ENCODE measurements at regions not wholly inside any gene's neighbourhood (a gene's known extent, or its start where the extent isn't known, plus 50 kb on each side); places are given as distances from the start of the nearest gene placed in this dataset.

GRCh38 chr6:45737331-45738056 lies 278.2 kb downstream of the CLIC5 start:
- intact Hi-C loops (cut with DNase I): no loop called here
- Histone ChIP-seq H3K9me3 (ENCODE audit: control insufficient read depth in 2 of 3, insufficient read depth in 1 of 3, low read length in 3 of 3) (no peaks in the 10 kb centered on the region), H3K27ac (ENCODE audit: low read depth in 2 of 2, low read length in 2 of 2) (no peak overlapping the region), H3K9ac (ENCODE audit: low read length in 3 of 3) (no peak overlapping the region), H3K36me3 (ENCODE audit: control insufficient read depth in 2 of 3, insufficient read depth in 3 of 3, low read length in 3 of 3) (no peaks in the 10 kb centered on the region), H3K27me3 (ENCODE audit: control insufficient read depth, insufficient read depth, low read length) (no peaks in the 10 kb centered on the region), H3K4me1 (ENCODE audit: control insufficient read depth in 2 of 3, insufficient read depth in 2 of 3, low read depth in 1 of 3, low read length in 3 of 3) (no peaks in the 10 kb centered on the region), H3K4me3 (ENCODE audit: low read length in 3 of 3) (no peak overlapping the region)
- DNase-seq: no peak
- no peak for FAIRE-seq
- TF ChIP-seq, protein P1, sequence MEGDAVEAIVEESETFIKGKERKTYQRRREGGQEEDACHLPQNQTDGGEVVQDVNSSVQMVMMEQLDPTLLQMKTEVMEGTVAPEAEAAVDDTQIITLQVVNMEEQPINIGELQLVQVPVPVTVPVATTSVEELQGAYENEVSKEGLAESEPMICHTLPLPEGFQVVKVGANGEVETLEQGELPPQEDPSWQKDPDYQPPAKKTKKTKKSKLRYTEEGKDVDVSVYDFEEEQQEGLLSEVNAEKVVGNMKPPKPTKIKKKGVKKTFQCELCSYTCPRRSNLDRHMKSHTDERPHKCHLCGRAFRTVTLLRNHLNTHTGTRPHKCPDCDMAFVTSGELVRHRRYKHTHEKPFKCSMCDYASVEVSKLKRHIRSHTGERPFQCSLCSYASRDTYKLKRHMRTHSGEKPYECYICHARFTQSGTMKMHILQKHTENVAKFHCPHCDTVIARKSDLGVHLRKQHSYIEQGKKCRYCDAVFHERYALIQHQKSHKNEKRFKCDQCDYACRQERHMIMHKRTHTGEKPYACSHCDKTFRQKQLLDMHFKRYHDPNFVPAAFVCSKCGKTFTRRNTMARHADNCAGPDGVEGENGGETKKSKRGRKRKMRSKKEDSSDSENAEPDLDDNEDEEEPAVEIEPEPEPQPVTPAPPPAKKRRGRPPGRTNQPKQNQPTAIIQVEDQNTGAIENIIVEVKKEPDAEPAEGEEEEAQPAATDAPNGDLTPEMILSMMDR (IDR thresholded peaks at IDR 0.05; ENCODE audit: borderline replicate concordance, extremely low read depth, insufficient read depth): no peak

- Histone ChIP-seq H3K9ac (ENCODE audit: low read length in 3 of 3) (no peak overlapping the region), H3K4me3 (ENCODE audit: low read length in 3 of 3) (no peak overlapping the region), H3K36me3 (ENCODE audit: control insufficient read depth in 2 of 3, insufficient read depth in 3 of 3, low read length in 3 of 3) (no peaks in the 10 kb centered on the region), H3K4me1 (ENCODE audit: control insufficient read depth in 2 of 3, insufficient read depth in 2 of 3, low read depth in 1 of 3, low read length in 3 of 3) (no peaks in the 10 kb centered on the region), H3K27me3 (ENCODE audit: control insufficient read depth, insufficient read depth, low read length) (no peaks in the 10 kb centered on the region), H3K9me3 (ENCODE audit: control insufficient read depth in 2 of 3, insufficient read depth in 1 of 3, low read length in 3 of 3) (no peaks in the 10 kb centered on the region), H3K27ac (ENCODE audit: low read depth in 2 of 2, low read length in 2 of 2) (no peak overlapping the region)
- no peak for DNase-seq
- intact Hi-C loops (cut with DNase I): no loop called here
- no peak for FAIRE-seq
- TF ChIP-seq, protein P1 (IDR thresholded peaks at IDR 0.05; ENCODE audit: borderline replicate concordance, extremely low read depth, insufficient read depth): no peak
Observed at GRCh38 chr6:45736134-45736533, 279.5 kb downstream of the CLIC5 start.

DNA sequence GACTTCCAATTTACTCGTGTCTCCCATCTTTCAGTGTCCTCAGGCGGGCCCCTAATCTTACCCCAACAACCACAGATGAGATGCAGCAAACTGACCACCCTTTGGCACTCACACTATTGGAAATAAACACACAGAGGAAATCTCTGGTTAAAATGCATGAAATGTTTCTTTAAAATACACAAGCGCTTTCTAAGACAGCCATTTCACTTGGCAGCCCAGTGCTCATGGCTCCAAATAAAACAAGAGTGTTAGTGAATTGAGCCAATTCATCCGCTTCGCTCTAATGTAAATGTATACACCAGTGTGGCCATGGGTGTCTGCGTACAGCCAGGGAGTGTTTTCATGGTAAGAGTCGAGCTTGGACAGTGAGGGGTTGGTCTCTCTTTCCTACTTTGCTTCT lies 282.9 kb downstream of the CLIC5 start:
- DNase-seq (no peak), FAIRE-seq (no peak)
- Histone ChIP-seq H3K27me3 (ENCODE audit: control insufficient read depth, insufficient read depth, low read length) (no peaks in the 10 kb centered on the region), H3K27ac (ENCODE audit: low read depth in 2 of 2, low read length in 2 of 2) (no peak overlapping the region), H3K4me3 (ENCODE audit: low read length in 3 of 3) (no peak overlapping the region), H3K9ac (ENCODE audit: low read length in 3 of 3) (no peak overlapping the region), H3K36me3 (ENCODE audit: control insufficient read depth in 2 of 3, insufficient read depth in 3 of 3, low read length in 3 of 3) (no peaks in the 10 kb centered on the region), H3K4me1 (ENCODE audit: control insufficient read depth in 2 of 3, insufficient read depth in 2 of 3, low read depth in 1 of 3, low read length in 3 of 3) (no peaks in the 10 kb centered on the region), H3K9me3 (ENCODE audit: control insufficient read depth in 2 of 3, insufficient read depth in 1 of 3, low read length in 3 of 3) (no peaks in the 10 kb centered on the region)
- TF ChIP-seq, protein P1 (IDR thresholded peaks at IDR 0.05; ENCODE audit: borderline replicate concordance, extremely low read depth, insufficient read depth): no peak
- intact Hi-C loops (cut with DNase I): no loop called here

- no peaks in the 10 kb centered on the region for H3K27me3 ChIP-seq (ENCODE audit: control insufficient read depth, insufficient read depth, low read length)
- TF ChIP-seq, protein P1 (IDR thresholded peaks at IDR 0.05; ENCODE audit: borderline replicate concordance, extremely low read depth, insufficient read depth): no peak
- H3K4me1 ChIP-seq (ENCODE audit: control insufficient read depth in 2 of 3, insufficient read depth in 2 of 3, low read depth in 1 of 3, low read length in 3 of 3): no peaks in the 10 kb centered on the region
- intact Hi-C loops (cut with DNase I): no loop called here
- DNase-seq (no peak), FAIRE-seq (no peak)
- H3K9ac ChIP-seq (ENCODE audit: low read length in 3 of 3): no peak overlapping the region
- no peak overlapping the region for H3K4me3 ChIP-seq (ENCODE audit: low read length in 3 of 3)
- no peaks in the 10 kb centered on the region for H3K9me3 ChIP-seq (ENCODE audit: control insufficient read depth in 2 of 3, insufficient read depth in 1 of 3, low read length in 3 of 3)
- H3K36me3 ChIP-seq (ENCODE audit: control insufficient read depth in 2 of 3, insufficient read depth in 3 of 3, low read length in 3 of 3): no peaks in the 10 kb centered on the region
- H3K27ac ChIP-seq (ENCODE audit: low read depth in 2 of 2, low read length in 2 of 2): no peak overlapping the region
Observed at GRCh38 chr6:45730232-45730631, 285.4 kb downstream of the CLIC5 start.

Data from kidney (tissue), 13 donors.